ENCODE measurements at regions not wholly inside any gene's neighbourhood (a gene's known extent, or its start where the extent isn't known, plus 50 kb on each side); places are given as distances from the start of the nearest gene placed in this dataset.

GRCh38 chr6:11397622-11398450 lies 139.7 kb upstream of the TMEM170B start:
- H3K27ac Mint-ChIP-seq: no peak overlapping the region
- H3K27me3 Mint-ChIP-seq: no peaks in the 10 kb centered on the region
- Histone ChIP-seq H3K36me3 (ENCODE audit: insufficient read depth, low read length) (no peaks in the 10 kb centered on the region), H3K27me3 (ENCODE audit: control insufficient read depth in 1 of 2, insufficient read depth in 2 of 2, low read length in 2 of 2) (no peaks in the 10 kb centered on the region), H3K9me3 (ENCODE audit: control insufficient read depth in 1 of 2, insufficient read depth in 1 of 2, low read length in 2 of 2) (peaks cover 0 to 4% of the 10 kb centered on the region in 2 experiments), H3K27ac (ENCODE audit: low read depth in 1 of 2, low read length in 2 of 2) (no peak overlapping the region), H3K4me1 (ENCODE audit: insufficient read depth, low read length) (no peaks in the 10 kb centered on the region), H3K4me3 (ENCODE audit: low read length) (no peak overlapping the region)
- TF ChIP-seq, protein P1, sequence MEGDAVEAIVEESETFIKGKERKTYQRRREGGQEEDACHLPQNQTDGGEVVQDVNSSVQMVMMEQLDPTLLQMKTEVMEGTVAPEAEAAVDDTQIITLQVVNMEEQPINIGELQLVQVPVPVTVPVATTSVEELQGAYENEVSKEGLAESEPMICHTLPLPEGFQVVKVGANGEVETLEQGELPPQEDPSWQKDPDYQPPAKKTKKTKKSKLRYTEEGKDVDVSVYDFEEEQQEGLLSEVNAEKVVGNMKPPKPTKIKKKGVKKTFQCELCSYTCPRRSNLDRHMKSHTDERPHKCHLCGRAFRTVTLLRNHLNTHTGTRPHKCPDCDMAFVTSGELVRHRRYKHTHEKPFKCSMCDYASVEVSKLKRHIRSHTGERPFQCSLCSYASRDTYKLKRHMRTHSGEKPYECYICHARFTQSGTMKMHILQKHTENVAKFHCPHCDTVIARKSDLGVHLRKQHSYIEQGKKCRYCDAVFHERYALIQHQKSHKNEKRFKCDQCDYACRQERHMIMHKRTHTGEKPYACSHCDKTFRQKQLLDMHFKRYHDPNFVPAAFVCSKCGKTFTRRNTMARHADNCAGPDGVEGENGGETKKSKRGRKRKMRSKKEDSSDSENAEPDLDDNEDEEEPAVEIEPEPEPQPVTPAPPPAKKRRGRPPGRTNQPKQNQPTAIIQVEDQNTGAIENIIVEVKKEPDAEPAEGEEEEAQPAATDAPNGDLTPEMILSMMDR (IDR thresholded peaks at IDR 0.05): no peak
- DNase-seq (no peak), ATAC-seq (ENCODE audit: poor library complexity) (no peak)
- POLR2A ChIA-PET: no interaction called here
- no peak overlapping the region for H3K4me3 Mint-ChIP-seq
- H3K36me3 Mint-ChIP-seq (ENCODE audit: low read depth): no peaks in the 10 kb centered on the region
- intact Hi-C loops (cut with DNase I, micrococcal nuclease): no loop called here
- H3K9me3 Mint-ChIP-seq: no peaks in the 10 kb centered on the region
- CTCF ChIA-PET: interaction anchor here (0.7 kb wide), 1 partner anchor 329 kb away, joined by 3 read pairs; no protein-coding TSS in a partner anchor
- no peaks in the 10 kb centered on the region for H3K4me1 Mint-ChIP-seq (ENCODE audit: low read depth)

DNA sequence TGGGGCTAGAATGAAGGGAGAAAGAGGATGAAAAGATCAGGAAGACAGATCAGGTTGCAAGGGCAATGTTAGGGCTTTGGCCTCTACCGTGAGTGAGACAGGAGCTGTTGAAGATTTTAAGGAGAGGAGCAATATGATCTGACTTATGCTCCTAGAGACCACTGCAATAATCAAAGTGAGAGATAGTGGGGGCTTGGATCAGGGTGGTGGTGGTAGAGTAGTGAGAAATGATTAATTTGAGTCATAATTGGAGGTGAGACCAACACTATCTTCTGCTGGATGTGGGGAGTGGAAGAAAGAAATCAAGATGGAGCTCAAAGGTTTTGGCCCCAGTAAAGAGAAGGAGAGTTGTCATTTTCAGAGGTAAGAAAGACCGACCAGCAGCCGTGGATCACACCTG lies 140.7 kb upstream of the TMEM170B start:
- no peak for ATAC-seq (ENCODE audit: poor library complexity)
- ChIA-PET POLR2A (no interaction called here), CTCF (no interaction called here)
- intact Hi-C loops (cut with DNase I, micrococcal nuclease): no loop called here
- Mint-ChIP-seq H3K27ac (no peak overlapping the region), H3K27me3 (no peaks in the 10 kb centered on the region), H3K9me3 (no peaks in the 10 kb centered on the region), H3K4me3 (no peak overlapping the region), H3K4me1 (ENCODE audit: low read depth) (no peaks in the 10 kb centered on the region), H3K36me3 (ENCODE audit: low read depth) (no peaks in the 10 kb centered on the region)
- Histone ChIP-seq H3K9me3 (ENCODE audit: control insufficient read depth in 1 of 2, insufficient read depth in 1 of 2, low read length in 2 of 2) (no peaks in the 10 kb centered on the region), H3K4me3 (ENCODE audit: low read length) (no peak overlapping the region), H3K27me3 (ENCODE audit: control insufficient read depth in 1 of 2, insufficient read depth in 2 of 2, low read length in 2 of 2) (no peaks in the 10 kb centered on the region), H3K36me3 (ENCODE audit: insufficient read depth, low read length) (no peaks in the 10 kb centered on the region), H3K4me1 (ENCODE audit: insufficient read depth, low read length) (no peaks in the 10 kb centered on the region), H3K27ac (ENCODE audit: low read depth in 1 of 2, low read length in 2 of 2) (no peak overlapping the region)
- TF ChIP-seq, protein P1 (IDR thresholded peaks at IDR 0.05): no peak
- DNase-seq: no peak

DNA sequence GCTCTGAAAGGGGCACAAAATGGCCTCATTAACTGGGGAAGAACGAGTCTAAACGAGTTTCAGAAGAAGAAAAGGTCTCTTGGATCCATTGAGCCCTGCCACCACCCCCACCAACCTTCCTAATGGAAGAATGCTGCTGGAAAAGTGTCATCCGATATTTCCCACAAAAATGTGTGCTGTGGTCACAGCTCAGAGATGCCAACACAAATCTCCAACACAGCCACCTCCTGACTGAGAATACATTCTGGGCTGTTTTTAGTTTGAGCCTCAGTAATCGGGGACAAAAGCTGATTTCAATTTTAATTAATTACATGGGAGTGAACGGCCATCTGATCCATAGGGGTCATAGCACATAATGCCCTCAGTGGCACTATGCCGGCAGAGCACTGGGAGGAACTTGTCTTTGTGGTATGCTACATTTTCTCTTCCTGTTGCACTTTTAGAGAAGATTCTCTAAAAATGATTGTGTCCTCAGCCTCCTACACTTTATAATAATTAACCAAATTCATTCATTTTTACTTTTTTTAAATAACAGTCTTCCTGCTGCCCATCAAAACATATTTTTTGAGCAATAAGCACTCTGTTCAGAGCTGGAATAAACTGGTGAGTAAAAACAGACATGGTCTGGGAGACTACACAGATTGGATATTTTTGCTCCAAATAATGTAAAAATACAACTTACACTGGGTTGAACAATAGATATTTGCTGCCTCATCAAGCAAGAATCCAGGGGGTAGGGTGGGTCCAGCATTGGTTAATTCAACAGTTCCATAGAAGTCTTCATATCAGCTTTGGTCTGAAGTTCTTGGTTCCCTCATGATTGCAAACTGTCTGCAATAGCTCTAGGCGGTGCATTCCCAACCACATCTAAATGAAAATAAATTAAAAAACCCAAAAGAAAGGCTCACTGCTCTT lies 143.6 kb upstream of the TMEM170B start:
- no peaks in the 10 kb centered on the region for H3K4me1 Mint-ChIP-seq (ENCODE audit: low read depth)
- ChIA-PET POLR2A (no interaction called here), CTCF (no interaction called here)
- no peak overlapping the region for H3K4me3 Mint-ChIP-seq
- Histone ChIP-seq H3K36me3 (ENCODE audit: insufficient read depth, low read length) (no peaks in the 10 kb centered on the region), H3K4me1 (ENCODE audit: insufficient read depth, low read length) (no peaks in the 10 kb centered on the region), H3K27ac (ENCODE audit: low read depth in 1 of 2, low read length in 2 of 2) (no peak overlapping the region), H3K4me3 (ENCODE audit: low read length) (no peak overlapping the region), H3K9me3 (ENCODE audit: control insufficient read depth in 1 of 2, insufficient read depth in 1 of 2, low read length in 2 of 2) (no peaks in the 10 kb centered on the region), H3K27me3 (ENCODE audit: control insufficient read depth in 1 of 2, insufficient read depth in 2 of 2, low read length in 2 of 2) (no peaks in the 10 kb centered on the region)
- no peaks in the 10 kb centered on the region for H3K9me3 Mint-ChIP-seq
- TF ChIP-seq, protein P1 (IDR thresholded peaks at IDR 0.05): no peak
- intact Hi-C loops (cut with DNase I, micrococcal nuclease): no loop called here
- ATAC-seq (ENCODE audit: poor library complexity): no peak
- no peaks in the 10 kb centered on the region for H3K36me3 Mint-ChIP-seq (ENCODE audit: low read depth)
- no peak for DNase-seq
- no peak overlapping the region for H3K27ac Mint-ChIP-seq
- H3K27me3 Mint-ChIP-seq: no peaks in the 10 kb centered on the region
